ENCODE measurements at regions not wholly inside any gene's neighbourhood (a gene's known extent, or its start where the extent isn't known, plus 50 kb on each side); places are given as distances from the start of the nearest gene placed in this dataset.

- TF ChIP-seq CTCF (tag by site-specific recombination; IDR thresholded peaks at IDR 0.05) (no peak), ZBTB21 (tag by site-specific recombination; IDR thresholded peaks at IDR 0.05) (no peak), ZNF148 (tag by site-specific recombination; IDR thresholded peaks at IDR 0.05; ENCODE audit: borderline replicate concordance) (no peak), ZNF571 (tag by site-specific recombination; IDR thresholded peaks at IDR 0.05) (no peak), ZNF138 (tag by site-specific recombination; IDR thresholded peaks at IDR 0.05; ENCODE audit: borderline replicate concordance) (no peak), PBX3 (CRISPR knock-in tag; IDR thresholded peaks at IDR 0.05) (no peak), ZNF416 (tag by site-specific recombination; IDR thresholded peaks at IDR 0.05) (no peak), YY1 (tag by site-specific recombination; IDR thresholded peaks at IDR 0.05) (no peak), OSR2 (tag by site-specific recombination; IDR thresholded peaks at IDR 0.05) (no peak), ATF2 (tag by site-specific recombination; IDR thresholded peaks at IDR 0.05; ENCODE audit: low read depth) (no peak), ZNF561 (tag by site-specific recombination; IDR thresholded peaks at IDR 0.05; ENCODE audit: borderline replicate concordance) (no peak), ZNF514 (tag by site-specific recombination; IDR thresholded peaks at IDR 0.05) (no peak), ZNF175 (tag by site-specific recombination; IDR thresholded peaks at IDR 0.05) (no peak)
- TF ChIP-seq, protein P1, sequence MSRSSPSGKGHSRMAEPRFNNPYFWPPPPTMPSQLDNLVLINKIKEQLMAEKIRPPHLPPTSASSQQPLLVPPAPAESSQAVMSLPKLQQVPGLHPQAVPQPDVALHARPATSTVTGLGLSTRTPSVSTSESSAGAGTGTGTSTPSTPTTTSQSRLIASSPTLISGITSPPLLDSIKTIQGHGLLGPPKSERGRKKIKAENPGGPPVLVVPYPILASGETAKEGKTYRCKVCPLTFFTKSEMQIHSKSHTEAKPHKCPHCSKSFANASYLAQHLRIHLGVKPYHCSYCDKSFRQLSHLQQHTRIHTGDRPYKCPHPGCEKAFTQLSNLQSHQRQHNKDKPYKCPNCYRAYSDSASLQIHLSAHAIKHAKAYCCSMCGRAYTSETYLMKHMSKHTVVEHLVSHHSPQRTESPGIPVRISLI (tag by site-specific recombination; IDR thresholded peaks at IDR 0.05) = no peak
Observed at GRCh38 chr9:12935714-12936113, 160.9 kb downstream of the LURAP1L start.
